OCI-LY7 (cell line): ENCODE measurements at regions not wholly inside any gene's neighbourhood (a gene's known extent, or its start where the extent isn't known, plus 50 kb on each side); places are given as distances from the start of the nearest gene placed in this dataset.
"Not testable (repeated sequence)": the region's sequence is repeated elsewhere in the genome, so short reads cannot be mapped to it uniquely, and the experiment has no call there.

Experiments
- CTCF ChIP-seq: fragments of 200-600 bp; sonication (generic); conservative IDR thresholded peaks from 2 replicates; pipeline ENCODE4 v1.5.1; 2014; ENCODE audit warnings: mild to moderate bottlenecking, antibody characterized with exemption, low read length, moderate library complexity, mixed read lengths
- EZH2phosphoT487 ChIP-seq: fragments of 200-600 bp; sonication (generic); IDR thresholded peaks from 2 replicates; pipeline ENCODE4 v1.6.1; 2018; ENCODE audit warnings: low read depth, borderline replicate concordance, mild to moderate bottlenecking, mixed run types, antibody characterized with exemption, low read length, moderate library complexity, mixed read lengths

GRCh38 chr7:150135620-150136190 is 187.4 kb upstream of the LRRC61 start:
- TF ChIP-seq CTCF, EZH2phosphoT487: not testable (repeated sequence)
